GM18951 (cell line): ENCODE measurements at regions not wholly inside any gene's neighbourhood (a gene's known extent, or its start where the extent isn't known, plus 50 kb on each side); places are given as distances from the start of the nearest gene placed in this dataset.

ENCODE experiments used
- POLR2A ChIP-seq: IDR thresholded peaks from 4 replicates; pipeline ENCODE4 v1.6.1; 2011; ENCODE audit warnings: mild to moderate bottlenecking; ENCODE audit not compliant: insufficient read length, insufficient read depth; ENCODE audit errors: extremely low read depth
- in situ Hi-C: fragments of 300-500 bp; cut with MboI; formaldehyde crosslinking; loops from one replicate; pipeline ENCODE4 v1.12.0; 2022; ENCODE audit warnings: low sequenced_read_pairs, mixed read lengths, inconsistent platforms; ENCODE audit not compliant: unreplicated experiment

GRCh38 chr7:31228957-31229356 is 111.6 kb downstream of the NEUROD6 start:
- TF ChIP-seq POLR2A: no peak
- in situ Hi-C loops: no loop called here

- in situ Hi-C loops: no loop called here
- TF ChIP-seq POLR2A: no peak
Observed at GRCh38 chr7:31214751-31215150, 125.8 kb downstream of the NEUROD6 start.

GRCh38 chr7:31211281-31211680 is 129.2 kb downstream of the NEUROD6 start:
- no peak for TF ChIP-seq POLR2A
- in situ Hi-C loops: no loop called here

GRCh38 chr7:31204071-31204470 is 136.5 kb downstream of the NEUROD6 start:
- no peak for TF ChIP-seq POLR2A
- in situ Hi-C loops: no loop called here

GRCh38 chr7:31203551-31203950 is 137.0 kb downstream of the NEUROD6 start:
- in situ Hi-C loops: no loop called here

GRCh38 chr7:31202801-31203200 is 137.7 kb downstream of the NEUROD6 start:
- in situ Hi-C loops: no loop called here
- TF ChIP-seq POLR2A: no peak

More at GRCh38 chr7:31203551-31203950, 137.0 kb downstream of the NEUROD6 start:
- no peak for TF ChIP-seq POLR2A

GRCh38 chr7:31192986-31193385 is 140.9 kb downstream of the ADCYAP1R1 start:
- in situ Hi-C loops: no loop called here
- no peak for TF ChIP-seq POLR2A

- in situ Hi-C loops: no loop called here
Observed at GRCh38 chr7:31190906-31191305, 138.8 kb downstream of the ADCYAP1R1 start.

GRCh38 chr7:31186202-31186601 is 134.1 kb downstream of the ADCYAP1R1 start:
- in situ Hi-C loops: no loop called here
- no peak for TF ChIP-seq POLR2A

More at GRCh38 chr7:31190906-31191305, 138.8 kb downstream of the ADCYAP1R1 start:
- no peak for TF ChIP-seq POLR2A

- no peak for TF ChIP-seq POLR2A
- in situ Hi-C loops: no loop called here
Observed at GRCh38 chr7:31175672-31176071, 123.6 kb downstream of the ADCYAP1R1 start.

GRCh38 chr7:31171984-31172383 is 119.9 kb downstream of the ADCYAP1R1 start:
- no peak for TF ChIP-seq POLR2A
- in situ Hi-C loops: no loop called here

- TF ChIP-seq POLR2A: no peak
- in situ Hi-C loops: no loop called here
Observed at GRCh38 chr7:31171216-31171785, 119.2 kb downstream of the ADCYAP1R1 start.
